Stimulated activated CD8-positive, alpha-beta memory T cell treated with anti-CD3 and anti-CD28 coated beads, Interleukin-15, amount 100 ng/mL, for 1 hour (primary cell): ENCODE measurements at regions not wholly inside any gene's neighbourhood (a gene's known extent, or its start where the extent isn't known, plus 50 kb on each side); places are given as distances from the start of the nearest gene placed in this dataset.
"Not testable (repeated sequence)": the region's sequence is repeated elsewhere in the genome, so short reads cannot be mapped to it uniquely, and the experiment has no call there.

Source experiments
- DNase-seq: peaks from one replicate; pipeline ENCODE4 v3.0.0-alpha.2; 2020; ENCODE audit warnings: low read depth

DNA sequence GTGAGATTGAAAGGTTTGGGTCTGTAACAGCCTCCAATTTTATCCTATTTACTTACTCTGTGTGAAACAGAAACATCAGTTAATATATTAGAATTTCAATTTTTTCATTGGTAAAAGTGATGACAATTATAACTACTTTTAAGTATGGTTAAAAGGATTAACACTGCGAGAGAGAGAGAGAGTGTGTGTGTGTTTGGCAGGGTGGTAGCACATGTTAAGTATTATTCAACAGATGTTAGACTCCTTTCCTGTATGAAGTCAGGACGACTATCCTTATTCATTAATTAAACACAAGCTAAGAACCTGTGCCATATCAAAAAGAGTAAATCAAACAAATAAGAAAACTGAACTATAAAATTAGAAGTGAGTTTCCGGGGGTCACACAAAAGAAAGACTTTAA is 662.5 kb downstream of the PLPP3 start:
- DNase-seq, result no peak

DNA sequence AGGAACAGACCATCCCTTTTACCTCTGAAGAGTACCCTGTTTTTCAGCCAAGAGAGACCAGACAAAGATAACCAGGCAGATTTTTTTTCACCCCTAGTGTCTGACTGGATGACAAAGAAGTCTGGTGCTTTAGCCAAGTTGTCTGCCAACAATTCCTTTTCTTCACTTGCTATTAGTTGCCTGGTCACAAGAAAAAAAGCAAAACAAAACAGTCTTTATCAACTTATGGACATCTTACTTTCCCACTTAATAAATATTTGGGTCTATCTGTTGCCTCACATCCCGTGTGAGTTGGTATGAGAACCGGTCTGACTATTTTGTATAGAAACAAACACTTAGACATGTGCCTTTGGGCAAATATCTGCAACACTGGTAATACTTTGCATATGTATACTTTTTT is 662.9 kb downstream of the PLPP3 start:
- no peak for DNase-seq

DNA sequence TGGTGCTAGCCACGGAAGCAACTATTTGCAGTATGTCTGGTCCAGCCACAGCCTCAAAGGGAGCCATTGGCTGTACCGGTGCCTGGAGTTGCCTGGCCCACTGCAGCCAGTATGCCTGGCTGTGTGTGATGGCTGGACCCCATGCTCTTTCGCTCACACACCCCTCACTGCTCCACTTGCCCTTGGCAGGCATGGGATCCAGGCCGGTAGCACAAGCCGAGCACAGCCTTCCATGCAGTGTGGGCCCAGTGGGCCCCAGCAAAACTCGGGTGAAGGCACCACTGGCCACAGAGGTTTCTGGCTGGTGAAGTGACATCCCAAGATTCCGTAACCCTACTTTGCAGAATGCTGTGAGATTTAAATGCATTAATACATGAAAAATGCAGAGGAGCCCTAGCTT is 665.8 kb downstream of the PLPP3 start:
- DNase-seq, result no peak

DNA sequence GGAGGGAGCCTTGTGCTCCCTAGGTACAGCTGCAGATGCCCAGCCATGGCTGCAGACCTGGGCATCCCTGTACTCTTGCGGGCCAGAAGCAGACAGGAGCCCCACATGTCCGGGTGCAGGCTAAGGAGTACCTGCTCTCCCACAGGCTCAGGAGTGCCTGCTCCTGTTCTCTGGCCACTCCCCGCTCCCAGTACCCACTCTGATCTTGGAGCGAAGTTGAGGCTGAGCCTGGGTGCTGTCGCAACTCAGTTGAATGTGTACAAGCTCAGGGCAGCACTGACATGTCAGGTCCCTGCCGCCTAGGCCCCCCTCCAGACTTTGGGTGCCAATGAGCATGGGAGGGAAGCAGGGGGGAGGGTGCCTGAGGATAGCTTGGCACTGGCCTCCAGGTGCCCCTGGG is 666.9 kb downstream of the PLPP3 start:
- no peak for DNase-seq

DNA sequence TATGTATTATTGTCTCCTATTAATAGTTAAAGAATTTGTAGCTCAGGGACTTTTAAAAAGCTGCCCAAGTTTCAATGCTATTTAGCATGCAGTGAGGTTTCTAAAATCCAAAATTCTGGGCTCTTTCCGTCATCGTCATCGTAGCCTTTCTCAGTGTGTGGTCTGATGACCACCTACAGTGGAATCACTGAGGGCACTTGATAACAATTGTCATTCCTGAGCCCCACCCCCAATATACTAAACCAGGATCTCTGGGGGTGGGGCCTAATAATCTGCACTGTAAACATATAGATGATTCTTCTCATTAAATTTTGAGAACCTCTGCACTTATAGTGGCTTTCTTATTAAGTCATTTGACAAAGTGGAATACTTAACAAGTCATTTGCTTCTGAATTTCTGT is 674.8 kb downstream of the PLPP3 start:
- no peak for DNase-seq

- no peak for DNase-seq
These were observed 681.2 kb downstream of the PLPP3 start for GRCh38 chr1:55898181-55898580.

GRCh38 chr1:55896210-55896609 is 681.0 kb upstream of the USP24 start:
- DNase-seq, result no peak

GRCh38 chr1:55894521-55894920 is 679.4 kb upstream of the USP24 start:
- DNase-seq, result no peak

- no peak for DNase-seq
These were observed 678.0 kb upstream of the USP24 start for GRCh38 chr1:55893155-55893554.

DNA sequence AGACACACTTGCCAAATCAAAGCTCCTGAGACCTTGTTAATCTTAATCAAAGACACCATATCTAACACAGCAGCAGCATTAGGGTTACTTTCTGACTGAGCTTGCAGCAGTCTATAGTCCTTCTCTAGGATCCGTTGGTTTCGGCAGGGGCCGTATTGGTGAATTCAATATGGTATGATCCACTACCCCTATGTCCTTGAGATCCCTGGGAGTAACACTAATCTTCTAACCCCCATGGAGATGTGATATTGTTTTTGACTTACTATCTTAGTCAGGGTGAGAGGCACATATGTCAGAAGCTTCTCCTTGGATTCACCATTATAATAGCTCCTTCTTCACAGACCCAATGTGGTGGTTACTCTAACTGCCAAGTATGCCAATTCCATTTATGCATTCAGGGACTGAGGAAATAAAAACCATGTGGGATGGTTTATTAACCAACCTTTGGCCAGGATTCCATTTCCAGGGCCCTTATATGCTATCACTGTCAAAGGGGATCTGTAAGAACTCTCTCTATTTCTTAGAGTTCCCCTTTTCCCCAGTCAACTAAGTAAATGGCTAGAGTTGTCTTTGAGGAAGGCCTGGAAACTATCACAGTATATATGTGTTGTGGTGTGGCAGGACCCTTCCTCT is 673.6 kb upstream of the USP24 start:
- no peak for DNase-seq

DNA sequence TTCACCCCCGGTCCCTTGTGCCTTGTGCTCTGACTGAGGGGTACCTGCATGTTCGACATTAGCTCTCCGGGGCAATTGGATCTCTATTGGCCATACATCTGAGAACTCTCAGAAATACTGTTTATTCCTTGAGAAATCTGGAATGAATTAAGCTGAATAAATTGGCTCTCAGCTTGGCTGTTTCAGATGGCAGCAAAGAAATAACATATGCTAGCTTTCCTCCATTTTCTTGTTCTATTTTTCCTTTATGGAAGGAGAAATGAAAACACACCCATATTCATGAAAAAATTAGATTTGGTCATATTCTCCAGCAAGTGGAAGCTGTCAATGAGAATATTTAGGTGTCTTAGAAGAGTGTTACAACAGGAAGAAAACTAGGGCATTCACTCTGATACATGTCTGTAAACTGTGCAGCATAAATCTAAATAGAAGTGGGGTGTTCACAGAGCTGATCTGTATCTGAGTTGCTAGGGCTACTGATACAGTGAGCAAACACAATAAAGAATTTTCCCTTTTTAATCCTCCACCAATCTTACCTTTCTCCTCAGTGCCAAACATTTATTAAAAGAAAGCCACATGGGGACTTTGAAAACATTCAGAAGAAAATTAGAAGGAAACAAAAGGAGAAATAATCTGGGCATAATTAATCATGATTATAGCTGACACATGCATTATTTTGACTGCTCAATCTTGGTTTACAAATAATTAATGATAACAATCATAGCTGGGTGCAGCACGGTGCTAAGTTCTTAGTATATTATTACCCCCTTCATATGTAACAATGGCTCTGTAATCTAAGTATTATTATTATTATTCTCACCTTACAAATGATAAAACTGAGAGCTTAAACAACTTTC is 671.9 kb upstream of the USP24 start:
- DNase-seq, result no peak

- DNase-seq, result no peak
These were observed 670.5 kb upstream of the USP24 start for GRCh38 chr1:55885619-55886018.

DNA sequence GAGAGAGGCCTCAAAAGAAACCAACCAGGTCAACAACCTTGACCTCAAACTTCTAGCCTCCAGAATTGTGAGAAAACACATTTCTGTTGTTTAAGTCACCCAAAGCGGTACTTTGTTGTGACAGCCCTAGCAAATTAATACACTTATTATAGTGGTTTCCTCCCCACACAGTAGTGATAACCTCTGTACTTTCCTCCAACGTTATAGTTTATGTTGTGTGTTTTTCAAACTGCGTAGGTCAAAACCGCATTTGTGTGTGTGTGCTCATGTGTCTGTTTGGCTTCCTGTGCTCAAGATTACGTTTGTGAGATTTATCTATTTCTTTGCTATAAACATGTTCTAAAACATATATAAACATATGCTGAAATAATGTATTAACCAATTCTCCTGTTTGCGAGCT is 667.8 kb upstream of the USP24 start:
- no peak for DNase-seq

- no peak for DNase-seq
These were observed 664.2 kb upstream of the USP24 start for GRCh38 chr1:55879346-55879745.

DNA sequence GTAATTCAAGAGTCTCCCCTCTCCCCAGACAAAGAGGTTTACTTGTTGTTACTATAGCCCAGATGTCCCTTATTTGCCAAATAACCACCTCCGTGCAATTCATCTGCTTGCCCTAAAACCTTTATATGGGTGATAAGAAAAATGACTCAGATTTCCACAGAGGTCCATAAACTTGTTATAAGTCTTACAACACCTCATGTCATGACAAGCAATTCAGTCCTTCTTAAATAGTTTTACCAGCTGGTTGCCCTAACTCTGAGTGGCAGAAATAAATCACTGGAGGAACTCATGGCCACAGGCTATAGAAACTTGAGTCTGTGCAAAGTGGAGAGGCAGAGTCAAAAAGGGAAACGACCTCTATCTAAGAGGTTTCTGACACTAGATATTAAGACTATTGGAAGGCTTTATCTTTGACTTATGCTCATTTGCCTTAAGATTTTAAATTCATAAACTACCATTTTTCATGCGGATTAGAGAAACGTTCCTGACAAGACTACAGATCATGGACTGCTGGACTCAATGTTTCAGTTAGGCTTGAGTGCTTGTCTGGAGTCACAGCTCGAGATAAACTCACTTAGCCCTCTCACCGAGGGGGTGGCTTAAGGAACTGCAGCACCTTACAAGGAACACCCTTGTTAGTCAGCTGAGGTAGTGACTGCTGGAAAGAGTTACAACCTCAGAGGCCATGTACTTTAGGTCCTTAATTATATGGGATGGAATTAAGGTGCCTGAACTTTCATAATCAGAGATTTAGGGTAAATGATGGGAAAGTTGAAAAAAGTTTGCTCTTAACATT is 662.5 kb upstream of the USP24 start:
- no peak for DNase-seq

DNA sequence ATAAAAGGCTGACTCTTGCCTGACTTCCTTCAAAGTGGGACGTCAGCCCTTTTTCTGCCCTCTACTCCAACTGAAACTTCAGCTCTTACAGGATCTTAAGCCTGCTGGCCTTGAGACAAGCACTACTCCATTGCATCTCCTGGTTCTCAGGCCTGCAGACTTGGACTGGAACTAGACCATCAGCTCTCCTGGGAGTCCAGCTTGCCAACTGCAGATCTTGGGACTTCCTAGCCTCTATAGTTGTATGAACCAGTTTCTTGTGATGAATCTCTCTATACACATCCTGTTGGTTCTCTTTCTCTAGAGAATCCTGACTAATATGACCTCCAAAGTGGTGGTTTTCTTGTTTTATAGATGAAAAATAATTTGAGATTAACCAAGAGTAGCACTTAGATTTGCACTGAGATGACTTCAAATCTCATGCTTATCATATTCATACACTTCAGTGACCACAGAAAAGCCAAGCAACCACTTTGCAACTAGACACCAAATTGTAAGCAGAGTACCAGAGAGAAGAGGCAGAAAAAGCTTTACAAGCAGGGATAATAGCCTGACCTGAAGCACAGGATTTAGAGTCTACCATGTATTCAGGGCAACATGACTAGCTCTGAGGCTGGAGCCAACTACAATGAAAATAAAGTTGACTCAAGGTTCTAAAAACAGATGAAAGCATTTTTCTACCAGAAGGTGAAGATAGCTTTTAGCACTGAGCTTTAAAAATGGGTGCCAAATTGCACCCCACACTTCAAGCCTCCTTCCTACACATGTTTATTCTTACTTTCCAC is 661.3 kb upstream of the USP24 start:
- DNase-seq, result no peak

DNA sequence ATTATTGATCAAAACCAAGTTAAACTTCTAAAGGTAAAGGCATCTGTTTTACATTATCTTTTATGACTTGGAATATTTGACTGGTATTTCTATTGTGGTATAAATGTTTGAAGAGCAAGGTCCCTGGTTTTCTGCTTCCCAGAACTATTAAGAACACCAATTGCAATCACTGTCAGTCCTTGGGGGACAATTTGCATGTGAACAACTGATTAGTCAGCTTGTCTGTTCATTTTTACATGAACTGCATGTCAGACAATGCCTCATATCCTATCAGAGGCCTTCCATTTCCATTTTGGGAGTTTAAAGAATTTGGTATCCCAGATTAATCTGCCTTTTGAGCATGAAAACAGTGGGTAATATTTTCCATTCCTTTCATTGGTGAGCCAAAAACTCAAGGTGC is 654.9 kb upstream of the USP24 start:
- DNase-seq, result no peak

- DNase-seq, result no peak
These were observed 653.9 kb upstream of the USP24 start for GRCh38 chr1:55869065-55869464.

GRCh38 chr1:55868026-55868425 is 652.9 kb upstream of the USP24 start:
- no peak for DNase-seq

DNA sequence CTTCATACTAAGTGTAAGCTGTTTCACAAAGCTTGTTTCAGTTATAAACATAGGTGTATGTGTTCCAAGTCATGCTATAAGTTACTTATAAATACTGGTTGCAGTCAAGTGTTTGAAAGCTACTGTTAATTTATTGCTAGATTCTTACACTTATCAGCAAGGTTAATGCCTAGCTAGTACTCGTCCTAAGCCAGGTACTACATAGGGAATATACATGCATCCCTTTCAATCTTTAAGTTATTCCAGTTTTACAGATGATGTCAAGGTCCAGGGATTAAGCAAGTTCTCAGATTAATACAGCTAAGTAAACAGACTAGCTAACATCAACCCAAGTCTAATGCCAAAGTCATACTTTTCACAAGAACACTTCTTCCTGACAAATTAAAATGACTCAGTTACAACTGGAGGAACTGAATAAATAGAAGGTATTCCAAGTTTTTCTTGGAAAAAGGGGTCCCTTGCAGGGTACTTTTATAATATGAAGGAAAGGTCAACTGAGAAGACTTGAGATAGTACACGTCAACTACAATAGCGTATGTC is 652.2 kb upstream of the USP24 start:
- DNase-seq, result no peak

GRCh38 chr1:55865778-55866177 is 650.6 kb upstream of the USP24 start:
- DNase-seq, result not testable (repeated sequence)

DNA sequence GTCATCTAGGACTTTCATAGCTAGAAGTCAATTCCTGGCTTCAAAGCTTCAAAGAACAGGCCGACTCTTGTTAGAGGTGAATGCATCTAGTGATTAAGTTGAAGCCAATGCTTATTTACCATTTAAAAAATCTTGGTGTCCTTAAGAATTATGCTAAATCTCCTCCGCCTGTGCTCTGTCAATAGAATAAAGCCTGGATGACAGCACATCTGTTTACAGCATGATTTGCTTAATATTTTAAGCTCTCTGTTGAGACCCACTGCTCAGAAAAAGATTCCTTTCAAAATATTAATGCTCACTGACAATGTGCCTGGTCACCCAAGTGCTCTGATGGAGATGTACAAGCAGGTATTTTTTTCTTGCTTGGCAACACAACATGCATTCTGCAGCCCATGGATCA is 649.1 kb upstream of the USP24 start:
- DNase-seq, result no peak
